Erythroblast (primary cell): ENCODE measurements at regions not wholly inside any gene's neighbourhood (a gene's known extent, or its start where the extent isn't known, plus 50 kb on each side); places are given as distances from the start of the nearest gene placed in this dataset.
A peak's percentile ranks its signal among the peaks of the same experiment; 100 is the strongest.
"Not testable (repeated sequence)": the region's sequence is repeated elsewhere in the genome, so short reads cannot be mapped to it uniquely, and the experiment has no call there.

Experiments used
- DNase-seq, 2 experiments: peaks; one replicate each; lab custom pipeline; 2025; lab: John Stamatoyannopoulos, UW
- GATA1 ChIP-seq: IDR thresholded peaks from 2 replicates; pipeline ENCODE4 v1.6.1; 2011; ENCODE audit warnings: low read depth, mild to moderate bottlenecking, control low read depth, low read length, moderate library complexity
- POLR2A ChIP-seq: IDR thresholded peaks from 2 replicates; pipeline ENCODE4 v1.6.1; 2011; ENCODE audit warnings: mild to moderate bottlenecking, low read length

GRCh38 chr16:63789603-63790002, 1332.3 kb downstream of the CDH11 start:
- TF ChIP-seq POLR2A = no peak
- TF ChIP-seq GATA1 = no peak
- DNase-seq = no peak

GRCh38 chr16:63787014-63787413, 1334.8 kb downstream of the CDH11 start:
- TF ChIP-seq GATA1 (no peak), POLR2A (no peak)
- DNase-seq = peak; percentile 0 to 9

GRCh38 chr16:63785170-63785569, 1336.7 kb downstream of the CDH11 start:
- TF ChIP-seq POLR2A (no peak), GATA1 (no peak)
- DNase-seq = no peak

GRCh38 chr16:63776437-63776836, 1345.4 kb downstream of the CDH11 start:
- no peak for TF ChIP-seq POLR2A
- TF ChIP-seq GATA1 = no peak
- DNase-seq = no peak

DNA sequence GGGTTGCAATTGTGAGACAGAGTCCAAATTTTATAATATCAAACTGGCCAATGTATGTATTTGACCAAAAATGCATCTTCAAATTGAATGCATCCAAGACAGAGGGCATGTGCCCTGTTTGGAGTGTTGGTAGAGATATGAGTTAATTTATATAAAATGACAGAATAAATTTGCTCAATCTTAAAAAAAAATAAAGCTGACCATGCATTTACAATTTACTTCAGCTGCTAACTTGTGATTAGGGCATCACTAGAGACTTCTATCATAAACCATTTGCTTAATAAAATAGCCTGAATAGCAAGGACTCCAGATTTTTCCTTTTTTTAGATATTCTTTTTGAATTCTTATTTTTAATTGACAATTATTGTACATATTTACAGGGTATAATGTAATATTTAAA, 1345.8 kb downstream of the CDH11 start:
- no peak for DNase-seq
- TF ChIP-seq GATA1 = no peak
- no peak for TF ChIP-seq POLR2A

DNA sequence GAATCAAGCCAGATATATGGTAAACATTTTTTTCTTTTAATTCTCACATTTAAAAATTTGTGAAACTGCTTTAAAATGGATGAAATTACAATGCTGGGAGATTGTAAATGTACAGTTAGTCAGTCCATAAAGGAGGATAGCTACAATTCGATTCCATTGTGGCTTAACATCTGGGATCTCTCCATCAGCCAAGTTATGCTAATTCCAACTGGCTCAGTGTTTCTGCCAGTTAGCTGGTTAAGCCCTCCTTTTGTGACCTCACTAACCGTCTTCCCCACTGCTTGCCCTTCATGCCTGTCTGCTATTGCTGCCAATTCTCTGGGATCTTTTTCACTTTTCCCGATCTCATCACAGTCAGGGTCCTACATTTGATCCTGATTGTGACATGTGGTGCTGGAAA, 1347.6 kb downstream of the CDH11 start:
- TF ChIP-seq POLR2A (no peak), GATA1 (no peak)

DNA sequence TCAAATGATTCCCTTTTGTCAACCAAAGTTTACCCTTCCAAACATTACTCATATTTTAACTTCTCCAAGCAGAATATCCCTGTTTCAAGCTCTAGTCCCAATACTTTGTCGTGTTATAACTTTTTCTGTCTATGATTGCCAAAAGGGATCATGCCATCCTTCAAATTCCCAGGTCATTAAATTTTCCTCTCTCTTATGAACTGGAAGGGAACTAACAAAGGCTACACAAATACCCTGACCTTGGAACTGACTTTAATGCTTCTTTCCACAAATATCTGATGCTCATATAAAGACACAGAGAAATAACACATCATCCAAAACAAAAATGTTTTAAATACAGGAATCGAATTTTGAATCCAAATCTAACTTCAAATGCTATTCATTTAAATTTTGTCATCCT, 1352.7 kb downstream of the CDH11 start:
- TF ChIP-seq GATA1 (no peak), POLR2A (no peak)
- DNase-seq = no peak

More for the DNA sequence above, 1347.6 kb downstream of the CDH11 start:
- DNase-seq = no peak

DNA sequence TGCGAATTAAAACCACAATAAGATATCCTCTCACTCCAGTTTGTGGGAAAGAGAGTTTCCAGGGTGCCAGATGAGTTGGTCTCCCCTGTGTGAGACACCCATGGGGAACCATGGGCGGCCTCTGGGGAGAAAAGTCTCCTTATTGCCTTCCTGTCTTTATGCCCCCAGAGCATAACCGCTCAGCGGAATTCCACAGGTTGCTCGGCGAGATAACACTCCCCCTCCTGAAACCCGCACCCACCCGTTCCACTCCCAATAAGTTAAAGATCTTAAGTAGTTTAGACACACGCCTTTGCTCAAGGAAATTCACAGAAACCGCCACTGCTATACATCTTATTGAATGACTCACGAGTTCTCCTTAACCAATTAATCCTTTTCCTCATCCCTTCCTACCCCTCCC, 1361.6 kb downstream of the CDH11 start:
- not testable (repeated sequence) for DNase-seq

DNA sequence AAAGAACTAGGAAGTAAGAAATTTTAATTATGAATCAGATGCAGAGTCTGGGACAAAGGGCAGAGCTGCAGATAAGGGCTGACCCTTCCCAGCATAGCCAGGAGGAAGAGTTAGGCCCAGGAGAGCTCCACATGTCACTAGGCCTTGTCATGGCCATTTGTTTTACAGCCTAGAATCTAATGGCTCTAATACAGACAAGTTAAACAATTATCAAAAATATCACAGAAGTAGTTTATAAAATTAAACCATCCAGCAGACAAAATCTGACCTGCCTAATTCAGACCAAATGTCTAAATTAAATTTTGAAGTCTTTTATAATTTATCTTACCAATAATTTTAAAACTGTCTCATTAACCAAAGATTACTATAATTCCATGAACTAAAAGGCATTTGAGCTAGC, 1369.5 kb downstream of the CDH11 start:
- no peak for DNase-seq
- TF ChIP-seq POLR2A (no peak), GATA1 (no peak)

GRCh38 chr16:63749276-63749675, 1372.6 kb downstream of the CDH11 start:
- no peak for TF ChIP-seq GATA1
- no peak for TF ChIP-seq POLR2A
- DNase-seq = no peak

DNA sequence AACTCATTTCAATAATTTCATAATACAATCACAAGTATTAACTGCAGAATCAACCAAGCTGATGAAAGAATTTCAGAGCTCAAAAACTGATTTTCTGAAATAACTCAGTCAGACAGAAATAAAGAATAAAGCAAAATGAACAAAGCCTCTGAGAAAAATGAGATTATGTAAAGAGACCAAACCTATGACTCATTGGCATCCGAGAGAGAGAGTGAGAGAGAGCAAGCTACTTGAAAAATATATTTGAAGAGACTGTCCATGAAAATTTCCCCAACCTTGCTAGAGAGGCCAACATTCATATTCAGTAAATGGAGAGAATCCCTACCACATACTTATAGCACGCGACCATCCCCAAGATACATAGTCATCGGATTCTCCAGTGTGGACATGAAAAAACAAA, 1376.4 kb downstream of the CDH11 start:
- DNase-seq = no peak
- TF ChIP-seq GATA1 = no peak
- TF ChIP-seq POLR2A = no peak

- TF ChIP-seq POLR2A = no peak
- TF ChIP-seq GATA1 = no peak
- no peak for DNase-seq
Measured at GRCh38 chr16:63744077-63744874, 1377.6 kb downstream of the CDH11 start.

GRCh38 chr16:63742150-63742549, 1379.7 kb downstream of the CDH11 start:
- no peak for DNase-seq
- TF ChIP-seq POLR2A = no peak
- no peak for TF ChIP-seq GATA1

DNA sequence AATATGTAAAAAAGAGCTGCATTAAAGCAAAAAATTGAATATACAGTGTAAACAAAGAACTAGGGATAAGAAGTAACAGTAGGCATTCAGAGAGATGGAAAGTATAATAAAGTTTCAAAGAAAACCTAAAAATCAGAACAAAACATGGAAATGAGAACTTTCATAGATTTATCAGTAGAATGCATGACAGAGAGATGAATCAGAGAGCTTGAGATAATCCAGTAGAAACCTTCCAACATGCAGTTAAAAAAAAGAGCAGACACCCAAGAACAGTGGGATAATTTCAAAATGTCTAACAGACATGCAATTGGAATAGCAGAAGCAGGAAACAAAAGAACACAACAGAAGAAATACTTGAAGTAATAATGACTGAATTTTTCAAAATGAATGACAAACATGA, 1384.2 kb downstream of the CDH11 start:
- DNase-seq = no peak
- TF ChIP-seq POLR2A = no peak
- no peak for TF ChIP-seq GATA1

DNA sequence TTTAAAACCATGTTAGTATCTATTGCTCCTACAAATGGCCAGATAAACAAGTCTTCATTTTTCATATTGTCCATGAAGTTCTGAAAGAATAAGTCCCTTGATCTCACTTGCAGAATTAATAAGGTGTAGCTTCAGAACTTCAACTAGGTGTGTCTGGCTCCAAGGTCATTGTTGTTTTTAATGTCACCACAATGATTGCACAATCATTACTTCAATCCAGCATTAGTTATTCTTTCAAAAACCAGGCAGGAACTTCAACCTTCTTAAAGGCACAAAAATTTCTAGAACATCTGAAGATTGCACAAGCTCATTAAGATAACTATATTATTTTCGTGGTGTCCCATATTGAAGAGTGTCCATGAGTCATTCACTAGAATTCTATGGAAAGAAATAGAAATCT, 1386.4 kb downstream of the CDH11 start:
- DNase-seq = no peak

More for the DNA sequence above, 1386.4 kb downstream of the CDH11 start:
- TF ChIP-seq POLR2A (no peak), GATA1 (no peak)
